ENCODE measurements at regions not wholly inside any gene's neighbourhood (a gene's known extent, or its start where the extent isn't known, plus 50 kb on each side); places are given as distances from the start of the nearest gene placed in this dataset.

DNA sequence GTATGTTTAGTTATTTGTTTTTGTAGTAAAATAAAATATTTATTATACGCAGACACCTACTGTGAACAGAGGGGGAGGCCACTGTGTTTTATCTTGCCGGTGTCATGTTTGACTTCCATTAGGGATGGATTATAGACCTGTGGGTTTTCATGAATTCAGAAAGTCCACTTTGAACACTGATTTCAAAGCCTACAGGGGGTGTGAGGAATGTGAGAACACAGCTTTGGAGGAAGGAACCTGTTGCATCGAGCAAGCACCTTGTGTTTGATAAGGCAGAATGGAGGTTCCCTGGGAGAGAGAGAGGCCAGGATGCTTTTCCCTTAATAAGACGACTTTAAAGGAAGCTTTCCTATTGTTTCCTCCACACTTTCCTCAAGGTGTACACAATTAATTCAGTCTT lies 665.0 kb upstream of the MGMT start:
- DNase-seq: no peak

DNA sequence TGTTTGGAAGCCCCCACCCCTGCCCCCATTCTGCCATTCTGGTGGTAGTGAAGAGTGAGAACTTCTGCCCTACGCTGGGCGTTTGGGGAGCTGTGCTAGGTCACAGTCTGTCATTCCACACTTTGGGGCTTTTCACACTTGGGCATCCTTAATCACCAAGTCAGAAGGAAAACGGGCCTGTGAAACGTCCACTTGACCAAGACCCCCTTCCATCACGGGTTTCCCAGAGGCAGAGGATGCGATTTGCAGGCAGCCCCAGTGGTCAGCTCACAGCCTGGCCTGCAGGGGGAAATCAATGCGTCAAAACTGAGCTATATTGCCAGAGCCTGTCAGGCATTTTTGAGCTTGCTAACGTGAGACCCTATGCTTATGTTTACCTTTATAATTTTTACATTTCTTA lies 663.3 kb upstream of the MGMT start:
- DNase-seq: no peak

DNA sequence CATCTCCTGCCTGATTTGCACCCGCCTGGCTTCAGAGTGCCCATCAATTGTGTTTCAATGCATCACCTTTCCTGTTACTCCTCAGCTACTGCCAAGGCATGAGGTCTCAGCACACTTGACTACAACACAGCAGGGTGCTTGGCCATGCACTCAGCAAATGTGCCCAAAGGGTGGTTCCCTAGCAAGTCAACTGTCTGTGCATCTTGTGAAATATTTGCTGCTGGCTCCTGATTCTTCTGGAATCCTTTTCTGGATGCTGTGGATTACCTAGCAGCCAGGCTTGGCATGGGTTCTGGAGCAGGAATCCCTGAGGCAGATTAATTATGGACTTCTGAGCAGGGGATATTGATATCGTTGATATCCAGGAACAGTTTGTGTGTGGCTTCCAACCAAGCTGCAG lies 662.6 kb upstream of the MGMT start:
- DNase-seq: no peak

- no peak for DNase-seq
Observed at GRCh38 chr10:128808921-128809440, 658.1 kb upstream of the MGMT start.

DNA sequence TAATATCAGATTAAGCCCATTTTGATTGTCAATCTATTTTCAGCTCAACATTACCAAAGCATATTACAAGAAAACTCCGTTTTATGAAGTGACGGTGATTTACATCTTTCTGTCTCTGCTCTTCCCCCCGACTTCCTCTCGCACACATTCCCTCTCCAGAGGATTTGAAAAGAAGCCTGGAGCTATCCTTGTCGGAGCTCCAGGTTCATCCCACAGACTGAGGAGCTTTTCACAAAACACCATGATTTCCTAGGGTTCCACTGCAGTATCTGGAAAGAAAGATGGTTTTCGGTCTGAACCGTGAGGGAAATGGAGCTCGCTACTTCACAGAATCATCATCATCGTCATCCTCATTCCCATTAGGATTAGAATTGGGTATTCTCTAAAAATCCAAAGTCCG lies 655.5 kb upstream of the MGMT start:
- peak in 1 of 2 donors; percentile 13 for DNase-seq

- peak; percentile 56 to 57 for DNase-seq
Observed at GRCh38 chr10:128812000-128812399, 655.0 kb upstream of the MGMT start.

- no peak for DNase-seq
Observed at GRCh38 chr10:128813574-128813973, 653.5 kb upstream of the MGMT start.

DNA sequence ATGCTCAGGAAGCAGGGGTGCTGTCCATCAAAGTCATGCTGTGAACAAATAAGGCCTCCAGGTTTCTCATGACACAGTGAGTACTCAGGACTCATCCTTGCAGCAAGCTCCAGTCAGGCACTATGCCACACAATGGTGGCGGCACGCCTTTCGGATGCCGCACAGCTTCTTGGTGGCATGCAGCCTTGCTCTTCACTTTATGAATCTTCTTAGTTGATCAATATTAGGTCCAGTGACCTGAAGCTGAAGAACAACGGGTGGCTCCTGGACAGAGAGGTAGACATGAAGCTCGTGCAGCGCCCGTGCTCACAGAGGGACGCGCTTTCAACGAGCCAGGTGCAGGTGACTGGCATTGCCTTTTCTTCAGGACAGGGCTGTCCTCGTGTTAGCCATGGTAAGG lies 653.0 kb upstream of the MGMT start:
- no peak for DNase-seq

- DNase-seq: peak in 1 of 2 donors; percentile 18
Observed at GRCh38 chr10:128814782-128815181, 652.3 kb upstream of the MGMT start.

DNA sequence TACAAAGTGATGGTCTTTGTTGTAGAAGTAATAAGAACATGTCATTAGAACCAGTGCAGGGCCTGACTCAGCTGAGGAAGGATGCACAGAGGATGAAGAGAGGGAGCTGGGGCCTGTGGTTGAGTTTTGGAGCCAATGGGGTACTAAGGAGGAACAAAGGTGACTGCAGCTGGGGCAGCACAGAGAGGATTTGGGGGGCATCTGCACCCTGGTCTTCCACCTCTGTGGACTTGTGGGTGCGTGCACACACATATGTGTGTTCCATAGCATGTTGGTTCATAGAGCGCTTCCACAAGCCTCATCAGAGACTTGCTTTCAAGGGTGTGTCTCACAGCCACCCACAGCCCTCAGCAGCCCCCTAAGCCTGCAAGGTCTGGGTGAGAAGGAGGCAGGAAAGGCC lies 650.3 kb upstream of the MGMT start:
- DNase-seq: no peak

- no peak for DNase-seq
Observed at GRCh38 chr10:128817636-128818035, 649.4 kb upstream of the MGMT start.

DNA sequence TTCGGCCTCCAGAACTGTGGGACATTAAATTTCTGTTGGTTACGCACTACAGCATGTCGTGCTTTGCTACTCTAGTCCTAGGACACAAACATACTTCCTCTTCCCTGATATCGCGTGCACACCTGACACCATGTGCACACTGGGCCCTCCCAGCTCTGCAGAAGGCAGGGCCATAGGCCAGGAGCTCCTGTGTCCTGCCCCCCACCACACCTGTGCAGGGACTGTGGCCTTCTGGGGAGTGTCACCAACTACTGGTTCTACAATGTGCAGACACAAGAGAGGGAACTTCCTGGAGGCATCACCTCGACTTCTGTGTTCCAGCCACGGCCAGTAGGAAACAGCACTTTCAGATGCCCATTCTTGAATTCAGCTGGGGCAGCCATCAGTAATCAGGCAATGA lies 646.4 kb upstream of the MGMT start:
- DNase-seq: no peak

- no peak for DNase-seq
Observed at GRCh38 chr10:128823201-128823600, 643.8 kb upstream of the MGMT start.

- no peak for DNase-seq
Observed at GRCh38 chr10:128825626-128826025, 641.4 kb upstream of the MGMT start.

GRCh38 chr10:128833671-128834070 lies 633.4 kb upstream of the MGMT start:
- peak in 1 of 2 donors; percentile 39 for DNase-seq

DNA sequence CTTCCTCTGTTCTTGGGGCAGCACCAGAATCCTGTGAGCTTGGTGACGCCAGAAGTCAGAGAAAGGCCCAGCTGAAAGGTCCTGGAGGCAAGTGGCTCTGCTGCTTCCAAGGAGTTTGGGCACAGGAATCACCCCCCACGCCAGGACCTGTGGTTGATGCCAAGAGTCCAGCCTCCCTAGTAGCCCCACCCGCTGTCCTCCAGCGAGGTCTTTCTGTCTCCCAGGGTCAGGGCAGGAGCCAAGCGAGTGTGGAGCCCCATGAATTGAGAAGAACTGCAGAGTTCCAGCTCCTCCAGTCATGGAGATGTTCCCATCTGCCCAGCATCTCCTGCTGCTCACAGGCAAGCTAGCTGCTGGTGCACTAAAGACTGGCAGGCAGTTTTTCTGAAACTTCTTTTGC lies 631.7 kb upstream of the MGMT start:
- DNase-seq: no peak

- DNase-seq: no peak
Observed at GRCh38 chr10:128837478-128837877, 629.6 kb upstream of the MGMT start.

DNA sequence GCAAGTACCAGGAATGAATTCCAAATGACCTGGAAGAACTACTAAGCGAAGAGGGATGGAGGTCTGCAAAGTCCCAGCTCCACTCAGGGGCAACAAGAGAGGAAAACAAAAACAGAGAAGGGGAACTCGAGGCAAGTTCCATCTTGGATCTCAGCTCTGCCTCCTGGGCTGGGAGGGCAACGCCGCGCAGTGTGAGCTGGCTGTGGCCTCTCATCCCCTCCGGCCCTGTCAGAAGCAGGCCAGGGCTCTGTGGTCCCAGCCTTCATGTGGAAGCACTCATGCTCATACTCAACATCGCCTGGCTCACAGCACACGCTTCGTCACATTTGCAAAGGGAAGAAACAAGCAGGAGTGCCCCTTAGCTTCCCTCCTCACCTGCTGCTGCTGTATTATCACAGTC lies 627.9 kb upstream of the MGMT start:
- DNase-seq: no peak

- no peak for DNase-seq
Observed at GRCh38 chr10:128839701-128840100, 627.3 kb upstream of the MGMT start.

- DNase-seq: no peak
Observed at GRCh38 chr10:128843972-128844371, 623.1 kb upstream of the MGMT start.

DNA sequence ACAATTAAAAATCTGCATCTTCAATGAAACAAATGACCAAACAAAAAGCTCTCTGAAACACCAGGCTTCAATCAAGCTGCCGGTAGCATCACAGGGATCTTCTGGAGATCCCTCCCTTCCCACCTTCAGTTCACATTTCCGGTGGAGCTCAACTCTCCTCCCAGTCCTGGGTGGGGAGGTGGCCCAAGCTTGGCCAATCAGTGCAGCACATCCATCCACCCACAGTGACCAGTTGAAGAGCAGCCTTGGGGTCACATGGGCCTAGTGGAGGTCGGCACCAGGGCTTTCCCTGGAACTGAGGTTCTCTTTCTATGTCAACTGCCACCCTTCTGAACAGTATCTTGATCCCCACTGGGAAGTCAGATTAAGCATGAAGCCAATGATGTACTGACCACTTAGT lies 620.1 kb upstream of the MGMT start:
- DNase-seq: no peak

GRCh38 chr10:128848810-128849209 lies 618.2 kb upstream of the MGMT start:
- DNase-seq: no peak

GRCh38 chr10:128850647-128851046 lies 616.4 kb upstream of the MGMT start:
- no peak for DNase-seq

DNA sequence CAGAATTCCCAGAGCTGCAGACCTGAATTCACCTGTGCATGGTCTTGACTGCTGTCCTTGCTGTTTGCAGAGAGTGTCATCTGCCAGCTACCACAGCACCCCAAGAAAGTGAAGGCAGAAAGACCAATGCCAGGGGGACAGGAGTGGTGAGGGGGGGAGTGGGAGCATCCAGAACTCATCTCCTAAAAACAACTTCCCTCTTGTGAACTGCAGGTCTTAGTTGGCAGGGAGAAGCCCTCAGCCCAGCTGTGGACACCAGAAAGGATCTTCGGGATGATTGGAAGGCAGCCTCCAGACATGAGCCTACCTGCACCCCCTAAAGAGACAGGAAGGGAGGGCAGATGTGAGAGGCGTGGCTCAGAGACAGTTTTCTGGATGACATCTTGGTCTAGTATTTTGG lies 615.8 kb upstream of the MGMT start:
- no peak for DNase-seq

GRCh38 chr10:128851726-128852125 lies 615.3 kb upstream of the MGMT start:
- no peak for DNase-seq
